SW480 (cell line): ENCODE measurements at regions not wholly inside any gene's neighbourhood (a gene's known extent, or its start where the extent isn't known, plus 50 kb on each side); places are given as distances from the start of the nearest gene placed in this dataset.

Experiments used
- DNase-seq: peaks from one replicate; pipeline ENCODE4 v3.0.0-alpha.2; 2016; ENCODE audit warnings: low spot score

GRCh38 chr11:45089676-45090499 is 56.6 kb upstream of the PRDM11 start:
- DNase-seq = no peak

DNA sequence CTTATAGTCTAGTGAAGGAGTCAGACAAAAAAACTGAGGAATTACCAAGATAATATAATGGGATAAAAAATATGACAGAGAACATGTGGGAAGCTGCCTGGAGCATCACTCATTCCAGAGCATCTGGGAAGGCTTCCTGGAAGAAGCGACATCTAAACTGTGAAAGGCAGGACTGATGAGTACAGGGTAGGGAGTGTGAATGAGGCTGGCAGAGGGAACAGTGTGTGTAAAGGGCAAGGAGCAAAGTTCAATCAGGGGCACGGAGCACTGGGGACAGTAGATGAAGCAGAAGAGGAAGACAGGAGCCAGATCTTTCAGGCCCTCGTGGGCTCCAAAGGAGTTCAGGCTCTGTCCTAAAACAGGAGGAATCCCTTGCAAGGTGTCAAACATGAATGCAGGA is 55.8 kb upstream of the PRDM11 start:
- DNase-seq = no peak

DNA sequence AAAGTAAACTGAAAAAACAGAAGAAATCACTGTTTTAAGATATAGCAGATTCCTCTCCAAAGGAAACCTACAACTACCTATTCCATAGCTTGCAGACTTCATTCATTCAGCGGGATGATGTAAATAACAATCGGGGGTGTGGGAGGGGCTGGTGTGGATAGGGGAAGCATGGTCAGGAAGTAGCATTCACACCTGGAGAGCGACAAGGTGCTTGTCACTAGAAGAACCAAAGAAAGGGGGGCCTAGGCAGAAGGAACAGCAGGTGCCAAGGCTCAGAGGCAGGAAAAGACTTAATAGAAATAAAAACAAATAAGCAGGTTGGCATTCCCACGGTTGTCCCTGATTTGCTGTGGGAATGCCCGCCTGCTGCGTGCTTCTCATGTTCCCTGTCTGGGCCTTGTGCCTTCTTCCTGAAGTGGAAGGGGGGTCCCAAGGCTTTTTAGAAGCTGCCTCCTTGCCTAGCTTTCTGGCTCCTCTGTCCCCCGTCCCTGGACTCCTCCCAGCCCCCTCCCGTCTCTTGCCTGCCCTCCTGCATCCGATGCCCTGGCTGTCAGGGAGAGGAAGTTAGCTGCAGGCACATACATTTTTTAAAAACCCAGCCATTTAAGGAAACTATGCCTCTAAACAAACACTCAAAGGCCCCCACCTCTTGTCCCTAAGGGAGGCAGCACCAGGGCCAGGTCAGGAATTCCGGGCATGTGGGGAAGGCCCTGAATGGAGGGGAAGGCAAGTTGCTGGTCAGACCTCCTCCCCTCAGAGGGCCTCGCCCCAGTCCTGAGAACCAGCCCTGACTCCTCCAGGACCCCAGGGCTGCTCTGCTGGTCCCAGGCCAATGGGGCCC is 54.7 kb upstream of the PRDM11 start:
- no peak for DNase-seq

GRCh38 chr11:45092404-45092785 is 54.0 kb upstream of the PRDM11 start:
- no peak for DNase-seq

GRCh38 chr11:45092901-45093760 is 53.3 kb upstream of the PRDM11 start:
- no peak for DNase-seq

GRCh38 chr11:45093761-45094455 is 52.5 kb upstream of the PRDM11 start:
- DNase-seq = no peak

DNA sequence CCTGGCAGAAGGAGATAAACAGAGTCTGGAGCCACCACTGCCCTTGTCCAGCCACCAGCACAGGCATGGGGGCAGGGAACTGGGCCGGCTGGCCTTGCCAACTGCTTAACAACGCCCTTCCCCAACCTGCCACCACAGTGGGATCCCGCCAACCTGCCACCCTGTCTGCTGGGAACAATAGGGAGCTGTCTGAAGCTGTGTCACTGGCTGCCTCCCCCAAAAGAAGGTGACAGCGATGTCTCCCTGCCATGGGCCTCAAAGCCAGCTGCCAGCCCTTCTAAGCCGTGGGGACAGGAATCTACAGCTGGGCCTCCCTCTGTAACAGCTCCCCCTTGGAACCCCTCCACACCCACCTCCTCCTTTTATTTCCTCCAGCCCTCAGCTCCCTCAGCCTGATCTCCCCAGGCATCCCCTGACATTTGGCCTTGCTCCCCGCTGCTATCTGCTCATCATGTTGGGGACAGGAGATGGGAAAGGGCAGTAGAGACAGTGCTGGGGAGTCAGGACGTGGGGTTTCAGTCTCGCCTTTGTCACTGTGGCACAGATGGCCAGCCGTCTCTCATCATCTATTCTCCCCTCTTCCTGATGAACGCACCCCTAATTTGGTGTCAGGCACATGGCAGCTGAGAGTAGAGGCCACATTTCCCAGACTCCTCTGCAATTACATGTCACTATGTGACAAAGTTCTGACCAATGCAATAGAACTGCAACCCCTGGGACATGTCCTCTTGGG is 51.3 kb upstream of the PRDM11 start:
- DNase-seq = no peak

GRCh38 chr11:45095691-45096010 is 50.8 kb upstream of the PRDM11 start:
- DNase-seq = no peak

DNA sequence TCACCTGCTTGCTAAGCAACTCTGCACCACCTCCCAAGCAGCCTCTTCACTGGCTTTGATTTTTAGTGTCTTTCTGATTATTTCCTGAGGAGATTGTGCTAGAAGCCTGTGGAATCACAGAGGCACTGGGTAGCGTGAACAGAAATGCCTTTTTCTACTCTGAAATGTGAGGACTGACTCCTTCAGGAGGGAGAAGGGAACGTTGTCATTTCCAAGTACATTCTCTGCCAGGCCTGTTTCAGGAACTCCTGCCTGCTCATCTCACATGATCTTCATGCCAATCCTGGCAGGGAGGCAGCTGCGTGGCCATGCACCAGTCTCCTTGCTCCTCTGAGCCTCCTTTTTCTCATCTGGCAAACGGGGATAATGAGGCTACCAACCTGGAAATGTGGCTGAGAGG is 49.8 kb upstream of the PRDM11 start:
- DNase-seq = no peak
